Breast epithelium (tissue), 3 donors: ENCODE measurements at regions not wholly inside any gene's neighbourhood (a gene's known extent, or its start where the extent isn't known, plus 50 kb on each side); places are given as distances from the start of the nearest gene placed in this dataset.

Source experiments
- POLR2A ChIP-seq: fragments of 450-650 bp; IDR thresholded peaks from one replicate; pipeline ENCODE4 v1.6.1; 2016; ENCODE audit warnings: antibody characterized with exemption, mild to moderate bottlenecking, moderate library complexity
- POLR2AphosphoS5 ChIP-seq, 3 donors: sonication (generic); formaldehyde crosslinking; IDR thresholded peaks; one replicate each; pipeline ENCODE4 v1.6.1; 2017; ENCODE audit warnings: antibody characterized with exemption in 3 of 3

- TF ChIP-seq POLR2A (no peak), POLR2AphosphoS5 (IDR thresholded peaks at IDR 0.05) (no peak)
These were observed 123.4 kb downstream of the OLFM4 start for GRCh38 chr13:53152057-53152421.
